H1 (cell line): ENCODE measurements at regions not wholly inside any gene's neighbourhood (a gene's known extent, or its start where the extent isn't known, plus 50 kb on each side); places are given as distances from the start of the nearest gene placed in this dataset.

Source experiments
- CTCF ChIA-PET: fragments of 300-600 bp; sonication (Branson Sonifier 250); formaldehyde crosslinking; loops from one replicate; lab custom pipeline; 2021; ENCODE audit not compliant: partially characterized antibody; lab: Charles Lee
- POLR2A ChIA-PET: fragments of 300-600 bp; sonication (Branson Sonifier 250); formaldehyde crosslinking; loops from one replicate; lab custom pipeline; 2021; ENCODE audit warnings: inconsistent platforms; ENCODE audit not compliant: partially characterized antibody; lab: Charles Lee
- DNase-seq, 2 experiments: peaks; one replicate each; pipeline versions ENCODE4 v3.0.0 to v3.0.0-alpha.2; 2010 to 2022; ENCODE audit warnings: low spot score in 2 of 2, low read depth in 1 of 2, mixed read lengths in 1 of 2
- FAIRE-seq: peaks from 2 replicates; lab custom pipeline; 2011; peaks lifted over from hg19 to GRCh38; lab: Jason Lieb, UNC
- H2AFZ ChIP-seq: 2 replicates; pipeline ENCODE4 v1.8.1; 2012; ENCODE audit warnings: low read length, inconsistent platforms
- H2AK5ac ChIP-seq: 2 replicates; pipeline ENCODE4 v1.6.1; 2013; ENCODE audit warnings: low read depth, low read length
- H2BK120ac ChIP-seq: replicated peaks from 2 replicates; pipeline ENCODE3; 2013; ENCODE audit warnings: low read depth, low read length, inconsistent platforms
- H2BK12ac ChIP-seq: 2 replicates; pipeline ENCODE4 v1.6.1; 2013; ENCODE audit warnings: low read depth, low read length
- H2BK15ac ChIP-seq: 2 replicates; pipeline ENCODE4 v1.6.1; 2013; ENCODE audit warnings: low read length
- H2BK20ac ChIP-seq: 2 replicates; pipeline ENCODE4 v1.6.1; 2013; ENCODE audit warnings: low read length
- H2BK5ac ChIP-seq: 2 replicates; pipeline ENCODE4 v1.6.1; 2013; ENCODE audit warnings: low read depth, low read length
- H3K14ac ChIP-seq: 2 replicates; pipeline ENCODE4 v1.6.1; 2013; ENCODE audit warnings: inconsistent platforms; ENCODE audit not compliant: insufficient read length
- H3K18ac ChIP-seq: 2 replicates; pipeline ENCODE4 v1.6.1; 2013; ENCODE audit warnings: low read length; ENCODE audit errors: extremely low read depth
- H3K23ac ChIP-seq: 2 replicates; pipeline ENCODE4 v1.6.1; 2013; ENCODE audit warnings: inconsistent platforms; ENCODE audit not compliant: insufficient read length
- H3K23me2 ChIP-seq: 2 replicates; pipeline ENCODE4 v1.6.1; 2013; ENCODE audit warnings: low read depth, low read length
- H3K27ac ChIP-seq: 2 replicates; pipeline ENCODE4 v1.6.1; 2011; ENCODE audit warnings: low read depth, low read length, inconsistent platforms
- H3K27me3 ChIP-seq, 4 experiments: replicated peaks in 1 of 4; 1 replicate in 1 of 4; 2 replicates in 3 of 4; pipeline versions ENCODE4 v1.6.1 to v1.8.1; 2011 to 2013; ENCODE audit warnings: low read length in 3 of 4, mild to moderate bottlenecking in 3 of 4, inconsistent platforms in 2 of 4, mixed read lengths in 2 of 4, moderate library complexity in 1 of 4; ENCODE audit not compliant: control insufficient read depth in 3 of 4, insufficient read depth in 3 of 4; ENCODE audit errors: extremely low read depth in 1 of 4
- H3K36me3 ChIP-seq, 4 experiments: 2 replicates each; pipeline versions ENCODE4 v1.6.1 to v1.8.1; 2011 to 2013; ENCODE audit warnings: mild to moderate bottlenecking in 4 of 4, low read length in 3 of 4, moderate library complexity in 2 of 4, control low read depth in 1 of 4, inconsistent platforms in 1 of 4; ENCODE audit not compliant: insufficient read depth in 4 of 4, control insufficient read depth in 2 of 4
- H3K4ac ChIP-seq: replicated peaks from 2 replicates; pipeline ENCODE3; 2013; ENCODE audit warnings: low read length, low read depth, mixed read lengths, inconsistent platforms; ENCODE audit not compliant: insufficient read length
- H3K4me1 ChIP-seq, 4 experiments: replicated peaks in 1 of 4; 1 replicate in 1 of 4; 2 replicates in 3 of 4; pipeline versions ENCODE4 v1.6.1 to v1.8.1; 2011 to 2013; ENCODE audit warnings: low read length in 3 of 4, inconsistent platforms in 2 of 4, mixed read lengths in 1 of 4; ENCODE audit not compliant: insufficient read depth in 4 of 4, control insufficient read depth in 3 of 4
- H3K4me2 ChIP-seq, 2 experiments: 2 replicates each; pipeline versions ENCODE4 v1.6.1 to v1.8.1; 2011 to 2013; ENCODE audit warnings: low read depth in 2 of 2, low read length in 2 of 2, control low read depth in 1 of 2, inconsistent platforms in 1 of 2, mild to moderate bottlenecking in 1 of 2; ENCODE audit not compliant: insufficient read depth in 1 of 2
- H3K4me3 ChIP-seq, 4 experiments: fragments of 200-600, 300-600 bp in 1 of 4; sonication (generic), shearing (Covaris generic), sonication (Bioruptor Twin) in 1 of 4; 2 replicates each; pipeline versions ENCODE4 v1.5.1 to v1.8.1; 2011 to 2016; ENCODE audit warnings: low read length in 4 of 4, low read depth in 3 of 4, control low read depth in 2 of 4, inconsistent platforms in 2 of 4, mild to moderate bottlenecking in 2 of 4, mixed read lengths in 1 of 4, moderate library complexity in 1 of 4; ENCODE audit not compliant: insufficient read depth in 2 of 4; ENCODE audit errors: extremely low read depth in 1 of 4
- H3K56ac ChIP-seq: replicated peaks from 2 replicates; pipeline ENCODE3; 2013; ENCODE audit warnings: low read depth, mild to moderate bottlenecking, mixed read lengths, low read length, inconsistent platforms; ENCODE audit not compliant: insufficient read length
- H3K79me1 ChIP-seq: 2 replicates; pipeline ENCODE4 v1.6.1; 2013; ENCODE audit warnings: low read depth, low read length, control low read depth
- H3K79me2 ChIP-seq, 2 experiments: 2 replicates each; pipeline versions ENCODE4 v1.6.1 to v1.8.1; 2012 to 2013; ENCODE audit warnings: low read length in 2 of 2, mild to moderate bottlenecking in 2 of 2, inconsistent platforms in 1 of 2; ENCODE audit not compliant: insufficient read depth in 2 of 2, control insufficient read depth in 1 of 2
- H3K9ac ChIP-seq, 4 experiments: replicated peaks in 1 of 4; 1 replicate in 1 of 4; 2 replicates in 3 of 4; pipeline versions ENCODE4 v1.6.1 to v1.8.1; 2011 to 2013; ENCODE audit warnings: low read depth in 3 of 4, low read length in 3 of 4, control low read depth in 2 of 4, mild to moderate bottlenecking in 2 of 4, moderate library complexity in 2 of 4, inconsistent platforms in 1 of 4; ENCODE audit errors: extremely low read depth in 1 of 4
- H3K9me3 ChIP-seq, 2 experiments: 2 replicates each; pipeline versions ENCODE4 v1.6.1 to v1.8.1; 2012 to 2013; ENCODE audit warnings: mild to moderate bottlenecking in 2 of 2, moderate library complexity in 2 of 2, control low read depth in 1 of 2, inconsistent platforms in 1 of 2, low read depth in 1 of 2, low read length in 1 of 2, mixed read lengths in 1 of 2; ENCODE audit not compliant: insufficient read depth in 2 of 2
- H4K20me1 ChIP-seq, 2 experiments: replicated peaks in 1 of 2; 2 replicates each; pipeline versions ENCODE3 to v1.8.1; 2011 to 2013; ENCODE audit warnings: inconsistent platforms in 2 of 2, low read length in 2 of 2, mild to moderate bottlenecking in 1 of 2; ENCODE audit not compliant: insufficient read depth in 2 of 2, control insufficient read depth in 1 of 2
- H4K5ac ChIP-seq: 2 replicates; pipeline ENCODE4 v1.6.1; 2013; ENCODE audit warnings: low read length, low read depth, mixed read lengths, inconsistent platforms; ENCODE audit not compliant: insufficient read length
- H4K8ac ChIP-seq: 2 replicates; pipeline ENCODE4 v1.8.0; 2013; ENCODE audit warnings: mild to moderate bottlenecking, moderate library complexity, low read length, inconsistent platforms; ENCODE audit not compliant: insufficient read depth; ENCODE audit errors: extremely low read depth
- H4K91ac ChIP-seq: replicated peaks from 2 replicates; pipeline ENCODE3; 2013; ENCODE audit warnings: low read length, mixed read lengths, inconsistent platforms; ENCODE audit not compliant: insufficient read length
- CTCF ChIP-seq, 3 experiments: IDR thresholded peaks; 1 replicate in 2 of 3; 2 replicates in 1 of 3; pipeline versions ENCODE4 v1.5.1 to v1.6.1; 2011; ENCODE audit warnings: low read length in 3 of 3, mild to moderate bottlenecking in 3 of 3, inconsistent platforms in 2 of 3, low read depth in 1 of 3, moderate library complexity in 1 of 3; ENCODE audit not compliant: insufficient read depth in 1 of 3; ENCODE audit errors: control extremely low read depth in 1 of 3
- EP300 ChIP-seq, 2 experiments: IDR thresholded peaks; 1 replicate in 1 of 2; 2 replicates in 1 of 2; pipeline ENCODE4 v1.6.1; 2011 to 2012; ENCODE audit warnings: low read depth in 2 of 2, low read length in 2 of 2, mild to moderate bottlenecking in 2 of 2, borderline replicate concordance in 1 of 2, inconsistent platforms in 1 of 2, moderate library complexity in 1 of 2
- RAD21 ChIP-seq, 2 experiments: IDR thresholded peaks in 1 of 2; conservative IDR thresholded peaks in 1 of 2; 2 replicates each; pipeline ENCODE4 v1.6.1; 2011; ENCODE audit warnings: low read depth in 2 of 2, low read length in 2 of 2, improper control_type of control experiment in 1 of 2, inconsistent platforms in 1 of 2, mild to moderate bottlenecking in 1 of 2, moderate library complexity in 1 of 2
- SP1 ChIP-seq: IDR thresholded peaks from 2 replicates; pipeline ENCODE4 v1.6.1; 2011; ENCODE audit warnings: low read depth, low read length
- WGBS, 2 experiments: shearing (Covaris generic) in 1 of 2; methylation state at CpG; one replicate each; pipeline versions ENCODE4 v1.1.6 to v1.1.7; 2013 to 2015; ENCODE audit warnings: low lambda C conversion rate in 2 of 2, mixed read lengths in 2 of 2, inconsistent platforms in 1 of 2, low coverage in 1 of 2, missing lambda C conversion rate in 1 of 2; ENCODE audit not compliant: insufficient replicate concordance in 2 of 2, insufficient coverage in 1 of 2, insufficient read length in 1 of 2; ENCODE audit errors: extremely low coverage in 1 of 2, missing lambda C conversion rate in 1 of 2; 5-methylcytosine and 5-hydroxymethylcytosine counted together

- POLR2A ChIA-PET, result no interaction called here
- Histone ChIP-seq H3K4me2 (no peak overlapping the region), H3K4ac (no peak overlapping the region), H3K4me3 (no peak overlapping the region), H3K23ac (no peak overlapping the region), H3K9me3 (no peaks in the 10 kb centered on the region; a peak in 1 of 4 replicates), H3K27ac (no peak overlapping the region), H3K9ac (no peak overlapping the region), H3K4me1 (peaks cover 0 to 2% (median 0%) of the 10 kb centered on the region in 4 experiments; a peak in 2 of 7 replicates), H2AFZ (no peak overlapping the region), H3K79me1 (no peaks in the 10 kb centered on the region), H3K14ac (no peak overlapping the region), H3K36me3 (no peaks in the 10 kb centered on the region), H4K20me1 (peaks cover 0 to 2% of the 10 kb centered on the region in 2 experiments), H4K8ac (peak overlapping the region; percentile 28), H2BK12ac (peak overlapping the region; percentile 77; the same call in 1 of the 2 replicates), H4K5ac (no peak overlapping the region), H2BK15ac (no peak overlapping the region; the same call in 1 of the 2 replicates), H3K79me2 (no peaks in the 10 kb centered on the region), H3K23me2 (no peaks in the 10 kb centered on the region), H2BK20ac (no peak overlapping the region), H2BK5ac (peak overlapping the region; percentile 56; the same call in 1 of the 2 replicates), H2AK5ac (no peak overlapping the region), H3K27me3 (no peaks in the 10 kb centered on the region), H3K56ac (no peak overlapping the region), H4K91ac (no peak overlapping the region), H3K18ac (no peak overlapping the region; the same call in 1 of the 2 replicates), H2BK120ac (no peak overlapping the region)
- CTCF ChIA-PET, result interaction anchor here (1.8 to 2.2 kb wide), 3 partner anchors 13 to 36 kb away, joined by 4 to 5 read pairs (median 4); no protein-coding TSS in a partner anchor
- no peak for DNase-seq
- TF ChIP-seq SP1 (no peak), EP300 (IDR thresholded peaks at IDR 0.05; ENCODE audit: borderline replicate concordance in 1 of 2, low read depth in 2 of 2, low read length in 2 of 2) (no peak), CTCF (IDR thresholded peaks at IDR 0.05; ENCODE audit: control extremely low read depth in 1 of 3, insufficient read depth in 1 of 3, low read depth in 1 of 3, low read length in 3 of 3) (peak in 1 of 3 experiments; percentile 9; a peak in 1 of 4 replicates), RAD21 (IDR thresholded peaks at IDR 0.05 in 1 of 2, conservative IDR thresholded peaks at IDR 0.05 in 1 of 2; ENCODE audit: low read depth in 2 of 2, low read length in 2 of 2) (0 out of 4 replicates have a peak, but pooled peaks of 1 of the 2 experiments have one; percentile 4)
- no peak for FAIRE-seq
- WGBS, 2 experiments, result 88% methylated on average over 29 of the region's 29 CpGs; no CpG with 5 or more reads in 1 of the 2 experiments
Observed at GRCh38 chr14:104305511-104306449, 167.4 kb downstream of the KIF26A start.
